HG02852 (cell line): ENCODE measurements at regions not wholly inside any gene's neighbourhood (a gene's known extent, or its start where the extent isn't known, plus 50 kb on each side); places are given as distances from the start of the nearest gene placed in this dataset.
"Not testable (repeated sequence)": the region's sequence is repeated elsewhere in the genome, so short reads cannot be mapped to it uniquely, and the experiment has no call there.

Source experiments
- ATAC-seq: cut with Tn5 transposase; IDR thresholded peaks from one replicate; pipeline ENCODE4 v1.9.1; 2021; ENCODE audit warnings: mild to moderate bottlenecking, moderate library complexity; ENCODE audit not compliant: unreplicated experiment

DNA sequence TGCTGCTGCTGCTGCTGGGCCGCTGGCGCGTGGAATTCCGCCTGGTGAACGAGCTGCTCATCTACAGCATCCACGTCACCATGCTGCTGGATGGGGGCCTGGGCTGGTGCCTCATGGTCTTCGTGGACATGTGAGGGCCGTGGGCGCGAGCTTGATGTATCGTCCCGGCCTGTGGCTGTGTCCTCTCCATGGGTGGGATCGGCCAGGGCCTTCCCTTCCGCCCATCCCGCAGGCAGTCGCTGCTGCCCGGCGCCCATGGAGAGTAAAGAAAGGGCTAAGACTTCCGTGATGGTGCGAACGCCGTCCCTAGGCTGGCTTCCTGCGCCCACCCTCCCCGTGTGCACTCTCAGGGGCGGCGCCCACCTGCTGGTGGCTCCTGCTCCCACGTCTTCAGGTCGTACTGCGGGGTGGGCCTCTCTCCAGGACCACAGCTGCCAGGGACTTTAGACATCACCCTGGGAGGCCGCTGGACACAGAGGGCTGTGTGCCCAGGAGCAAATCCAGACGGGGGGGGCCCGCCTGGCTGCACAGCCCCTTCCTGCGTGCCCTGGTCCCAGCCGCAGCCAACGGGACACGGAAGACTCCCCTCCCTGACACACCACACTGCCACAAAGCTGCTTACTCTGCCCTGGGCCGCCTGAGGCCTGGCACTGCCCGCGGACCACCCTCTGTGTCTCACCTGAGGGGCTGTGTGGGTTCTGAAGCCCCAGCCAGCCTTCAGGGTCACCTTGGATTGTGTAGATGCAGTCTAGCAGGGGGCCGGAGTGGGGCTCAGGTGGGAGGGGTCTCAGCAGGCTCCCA, 167.5 kb downstream of the SEPTIN7 start:
- no peak for ATAC-seq

DNA sequence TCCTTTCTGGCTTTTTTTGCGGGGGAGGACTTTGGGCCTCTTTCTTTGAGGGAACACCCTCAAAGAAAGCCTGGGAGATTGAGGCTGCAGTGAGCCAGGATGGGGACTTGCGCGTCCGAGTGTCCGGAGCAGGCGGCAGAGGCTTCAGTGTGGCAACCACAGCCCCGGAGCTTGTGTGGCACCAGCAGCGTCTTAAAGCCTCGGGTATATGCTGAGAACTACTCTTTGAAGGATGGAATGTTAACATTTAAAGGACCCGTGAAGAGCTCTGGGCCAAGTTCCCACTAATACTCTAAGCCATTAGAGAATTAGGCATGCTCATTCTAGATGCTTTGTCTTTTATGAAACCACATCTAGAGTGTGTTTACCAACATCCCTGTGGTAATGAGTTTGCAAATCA, 168.2 kb downstream of the SEPTIN7 start:
- ATAC-seq = no peak

DNA sequence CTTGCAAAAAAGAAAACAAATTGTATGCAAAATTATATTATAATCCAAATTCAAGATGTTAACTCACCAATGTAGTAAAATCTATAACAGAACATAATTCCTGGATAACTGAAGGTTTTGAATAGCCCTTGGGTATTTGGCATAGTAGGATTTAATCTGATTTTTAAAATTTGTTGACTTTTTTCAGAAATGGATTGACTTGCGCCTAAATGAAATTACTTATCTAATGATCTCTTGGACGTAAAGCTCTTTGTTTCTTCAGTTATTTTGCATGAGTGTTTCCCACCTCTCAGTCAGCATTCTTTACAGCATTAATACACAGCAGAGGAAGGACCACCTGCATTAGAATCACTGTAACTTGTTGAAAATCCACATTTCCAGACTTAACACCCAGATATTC, 169.6 kb downstream of the SEPTIN7 start:
- ATAC-seq = no peak

DNA sequence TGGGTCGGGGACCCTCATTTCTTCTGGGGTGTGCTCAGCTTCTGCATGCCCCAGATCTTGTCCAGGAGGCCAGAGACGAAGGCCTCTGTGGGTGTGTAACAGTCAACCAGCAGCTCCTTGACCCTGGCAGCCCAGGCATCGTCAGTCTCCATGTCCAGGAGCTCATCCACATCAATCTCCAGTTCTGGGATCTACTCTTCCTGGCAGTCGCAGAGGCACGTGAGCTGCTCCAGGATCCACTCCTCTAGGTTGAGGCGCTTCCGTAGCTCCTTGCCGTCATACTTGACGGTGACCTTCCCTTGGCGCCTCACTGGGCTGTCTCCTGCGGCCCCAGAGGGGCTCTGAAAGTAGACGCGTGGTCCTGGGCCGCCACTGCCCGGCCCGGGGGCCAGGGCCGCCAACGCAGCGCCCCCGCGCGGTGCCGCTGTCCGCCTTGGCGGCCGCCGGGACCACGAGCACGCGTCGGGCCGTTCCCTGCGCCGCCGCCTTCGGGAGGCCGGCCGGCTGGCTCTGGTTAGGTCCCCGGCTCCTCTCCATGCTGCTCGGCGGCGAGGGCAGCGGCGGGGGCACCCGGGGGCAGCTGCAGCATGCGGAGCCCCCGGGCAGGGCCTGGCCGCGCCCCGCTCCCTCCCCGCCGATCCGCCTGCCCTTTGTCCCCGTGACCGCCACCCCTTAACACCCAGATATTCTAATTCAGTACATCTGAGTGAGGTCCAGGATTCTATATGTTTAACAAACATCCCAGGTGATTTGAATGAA, 170.5 kb downstream of the SEPTIN7 start:
- ATAC-seq = no peak

DNA sequence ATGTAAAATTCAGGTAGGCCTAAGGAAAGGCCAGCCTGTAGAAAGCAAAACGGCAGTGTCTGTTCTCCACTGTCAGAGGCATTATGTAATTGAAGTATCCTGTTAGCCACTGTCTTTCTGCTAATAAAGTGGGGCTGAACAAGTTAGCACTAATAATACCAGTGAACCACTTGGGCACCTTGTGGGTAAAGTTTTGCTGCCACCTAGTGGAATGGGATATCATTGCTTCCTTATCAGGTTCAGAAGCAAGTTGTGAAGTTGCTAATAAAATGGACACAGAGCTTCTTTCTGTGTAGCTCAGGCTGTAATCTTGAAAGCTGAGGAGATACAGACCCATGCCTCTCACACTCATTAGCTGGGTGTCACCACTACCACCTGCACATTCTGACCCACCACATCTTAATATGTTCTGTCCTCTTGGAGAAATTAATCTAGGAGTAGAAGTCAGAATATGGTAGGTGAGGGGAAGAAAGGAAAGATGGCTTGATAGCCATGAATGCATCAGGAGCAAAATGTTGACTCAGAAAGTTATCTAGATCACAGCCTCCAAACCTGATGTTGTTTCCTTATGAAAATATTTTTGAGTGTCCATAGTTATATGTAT, 175.1 kb downstream of the SEPTIN7 start:
- ATAC-seq = peak; percentile 55

DNA sequence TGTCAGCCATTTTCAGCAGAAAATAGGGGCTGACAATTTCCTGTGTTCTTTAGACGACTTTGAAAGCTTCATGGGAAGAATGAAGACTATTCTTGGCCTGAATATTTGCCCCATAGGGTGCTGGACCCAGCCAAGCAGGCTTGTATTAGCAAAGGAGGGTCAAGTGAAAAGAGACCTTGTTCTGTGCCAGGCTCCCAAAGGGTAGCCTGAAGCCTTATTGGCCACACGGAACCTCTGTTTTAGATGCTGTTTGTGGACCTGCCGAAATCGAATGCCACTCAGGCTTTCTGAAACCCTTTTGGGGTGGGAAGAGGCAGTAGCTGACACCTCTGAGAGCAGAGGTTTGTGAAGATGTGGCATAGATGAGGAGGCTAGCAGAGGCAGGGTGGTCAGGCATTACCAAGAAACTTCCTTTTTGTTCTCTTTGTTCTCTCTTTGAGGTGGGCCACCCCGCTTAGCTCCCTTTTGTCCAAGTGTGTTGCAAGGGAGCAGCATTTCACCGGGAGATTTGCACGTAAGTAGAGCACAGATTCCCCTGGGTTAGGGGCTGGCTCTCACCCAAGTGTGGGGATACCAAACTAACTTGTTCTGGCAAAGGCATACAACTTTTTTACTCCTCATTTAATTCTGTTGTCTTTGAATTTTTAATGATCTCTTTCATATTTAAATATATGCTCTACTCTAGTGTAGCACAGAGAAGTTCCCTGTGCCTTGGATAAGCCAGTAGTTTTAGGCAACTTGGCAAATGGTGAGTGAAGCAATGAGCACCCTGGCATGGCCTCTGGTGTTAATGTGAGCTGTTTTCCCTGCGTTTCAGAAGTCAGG, 174.0 kb upstream of the EEPD1 start:
- ATAC-seq = not testable (repeated sequence)

DNA sequence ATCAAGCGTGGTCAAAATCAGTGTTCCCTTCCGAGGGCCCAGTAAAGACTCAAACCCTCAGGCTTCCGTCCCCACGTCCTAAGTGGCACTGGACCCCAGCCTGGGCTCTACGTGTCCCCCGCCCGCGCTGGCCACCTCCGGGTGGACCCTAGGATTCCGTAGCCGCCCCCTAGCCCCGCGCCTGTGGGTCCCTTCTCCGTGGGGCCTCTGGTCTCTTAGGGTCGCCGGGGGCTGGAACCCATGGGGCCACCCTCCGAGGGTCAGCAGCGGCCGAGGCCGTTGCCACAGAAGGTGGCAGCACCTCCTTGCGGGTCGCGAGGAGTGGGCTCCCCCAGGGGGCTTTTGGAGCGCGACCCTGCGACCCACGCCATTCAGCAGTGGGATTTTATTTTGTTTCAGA, 170.5 kb upstream of the EEPD1 start:
- no peak for ATAC-seq

DNA sequence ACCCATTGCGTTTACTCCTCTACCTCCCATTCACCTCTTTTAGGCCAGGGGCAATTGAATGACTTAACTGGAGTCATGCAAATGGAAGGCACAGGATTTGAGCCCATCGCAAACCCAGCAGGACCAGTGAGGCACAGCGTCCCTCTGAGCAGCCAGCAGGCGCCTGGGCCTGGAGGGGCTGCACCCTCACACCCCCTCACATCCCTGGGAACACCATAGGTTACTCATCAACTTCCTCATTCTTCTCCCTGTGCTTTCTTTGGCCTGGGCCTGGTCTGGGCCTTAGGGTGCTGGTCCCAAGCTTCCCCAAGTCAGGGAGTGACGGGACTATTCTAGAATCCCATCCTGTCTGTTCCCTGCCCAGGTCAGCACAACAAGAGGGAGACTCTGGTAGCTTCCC, 169.4 kb upstream of the EEPD1 start:
- no peak for ATAC-seq

DNA sequence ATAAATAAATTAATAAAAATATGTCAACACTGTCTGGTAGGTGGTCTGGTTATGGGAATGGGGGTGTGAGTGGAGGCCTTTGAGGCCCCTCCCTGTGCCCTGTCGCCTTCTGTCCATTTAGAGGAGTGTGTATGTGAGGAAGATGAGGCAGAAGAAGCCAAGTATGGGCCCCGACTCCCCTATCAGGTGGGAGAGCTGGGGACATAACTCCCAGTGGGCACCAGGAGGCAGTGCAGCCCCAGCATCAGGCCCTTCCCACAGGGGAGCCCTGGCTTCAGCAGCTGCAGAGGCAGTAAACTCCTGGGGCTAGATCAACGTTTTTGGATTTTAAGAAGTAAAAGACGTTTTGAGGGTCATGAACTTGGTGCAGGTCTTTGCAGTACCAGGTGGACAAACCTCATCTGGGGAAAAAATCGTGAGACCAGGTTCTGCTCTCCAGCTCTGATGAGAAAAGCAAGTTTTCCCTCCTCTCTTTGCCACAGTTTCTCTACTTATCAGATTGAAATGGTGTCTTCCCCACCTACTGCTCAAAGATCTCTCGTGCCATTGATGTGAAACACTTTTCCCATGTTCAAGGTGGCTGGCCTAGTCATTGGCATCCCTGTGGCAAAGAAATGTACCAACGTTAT, 167.8 kb upstream of the EEPD1 start:
- peak; percentile 88 for ATAC-seq

DNA sequence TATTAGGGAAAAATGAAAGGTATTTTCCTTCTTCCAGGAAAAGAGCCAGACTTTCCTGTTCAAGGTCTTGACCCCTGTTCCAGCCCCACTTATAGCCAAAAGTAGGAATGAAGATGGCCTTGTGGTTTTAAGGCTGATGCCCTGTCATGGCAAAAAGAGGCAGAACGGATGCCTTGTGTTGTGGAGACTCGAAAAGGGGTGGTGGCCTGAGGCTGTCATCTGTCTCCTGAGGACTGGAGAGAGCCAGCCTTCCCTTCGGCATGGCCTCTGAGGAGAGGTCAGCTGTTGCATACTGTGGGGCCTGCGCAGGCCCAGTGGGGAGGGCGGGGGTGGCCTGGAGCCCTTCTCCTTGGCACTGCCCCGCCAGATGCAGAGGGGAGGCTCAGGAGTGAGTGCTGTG, 166.0 kb upstream of the EEPD1 start:
- no peak for ATAC-seq

DNA sequence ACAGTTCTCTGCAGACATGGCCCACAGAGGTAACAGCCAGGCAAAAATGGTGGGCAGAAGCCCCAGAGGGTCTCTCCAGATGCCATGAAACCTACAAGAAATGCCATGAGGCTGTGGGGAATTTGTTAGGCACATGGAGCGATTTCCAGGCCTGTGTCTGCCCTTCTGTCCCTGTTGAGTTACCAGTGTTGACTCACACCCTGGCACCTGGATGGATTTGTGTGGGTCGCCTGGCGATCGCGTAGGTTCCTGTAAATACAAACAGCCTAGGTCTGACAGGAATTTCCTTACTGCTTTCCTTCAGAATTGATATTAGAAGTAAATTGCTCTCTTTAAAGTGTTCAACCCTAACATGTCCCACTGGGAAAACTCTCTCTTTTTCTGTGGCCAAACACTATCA, 164.9 kb upstream of the EEPD1 start:
- ATAC-seq = no peak

DNA sequence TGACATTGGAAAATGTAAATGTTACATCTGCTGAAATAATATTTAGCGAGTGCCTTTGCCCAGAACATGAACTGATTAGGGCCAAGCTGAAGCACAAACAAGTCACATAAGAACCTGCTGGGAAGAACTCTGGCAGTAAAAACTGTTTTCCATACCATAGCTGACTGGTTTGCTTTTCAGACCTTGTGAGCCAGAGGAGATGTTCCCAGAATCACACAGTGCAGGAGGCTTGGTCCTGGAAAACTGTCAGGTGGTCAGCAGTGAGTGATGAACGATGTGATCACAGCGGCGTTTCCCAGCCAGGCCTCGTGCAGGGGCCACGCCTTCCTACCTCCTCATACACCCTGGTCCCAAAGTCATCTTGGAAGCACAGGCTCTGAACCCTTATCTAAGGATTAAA, 164.2 kb upstream of the EEPD1 start:
- no peak for ATAC-seq

DNA sequence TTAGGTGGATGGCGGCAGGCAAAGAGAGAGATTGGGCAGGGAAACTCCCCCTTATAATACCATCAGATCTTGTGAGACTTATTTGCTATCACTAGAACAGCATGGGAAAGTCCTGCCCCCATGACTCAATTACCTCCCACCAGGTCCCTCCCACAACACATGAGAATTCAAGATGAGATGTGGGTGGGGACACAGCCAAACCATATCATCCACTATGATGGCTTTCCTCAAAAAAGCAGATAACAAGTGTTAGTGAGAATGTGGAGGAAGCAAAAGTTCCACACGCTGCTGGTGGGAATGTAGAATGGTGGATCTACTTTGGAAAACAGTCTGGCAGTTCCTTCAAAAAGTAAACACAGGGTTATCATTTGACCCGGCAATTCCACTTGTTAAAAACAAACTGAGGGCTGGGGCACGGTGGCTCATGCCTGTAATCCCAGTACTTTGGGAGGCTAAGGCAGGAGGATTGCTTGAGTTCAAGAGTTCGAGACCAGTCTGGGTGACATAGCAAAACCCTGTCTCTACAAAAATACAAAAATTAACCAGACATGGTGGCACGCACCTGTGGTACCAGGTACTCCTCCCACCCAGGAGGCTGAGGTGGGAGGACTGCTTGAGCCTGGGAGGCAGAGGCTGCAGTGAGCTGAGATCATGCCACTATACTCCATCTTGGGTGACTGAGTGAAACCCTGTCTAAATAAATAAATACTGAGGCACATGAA, 161.4 kb upstream of the EEPD1 start:
- no peak for ATAC-seq

DNA sequence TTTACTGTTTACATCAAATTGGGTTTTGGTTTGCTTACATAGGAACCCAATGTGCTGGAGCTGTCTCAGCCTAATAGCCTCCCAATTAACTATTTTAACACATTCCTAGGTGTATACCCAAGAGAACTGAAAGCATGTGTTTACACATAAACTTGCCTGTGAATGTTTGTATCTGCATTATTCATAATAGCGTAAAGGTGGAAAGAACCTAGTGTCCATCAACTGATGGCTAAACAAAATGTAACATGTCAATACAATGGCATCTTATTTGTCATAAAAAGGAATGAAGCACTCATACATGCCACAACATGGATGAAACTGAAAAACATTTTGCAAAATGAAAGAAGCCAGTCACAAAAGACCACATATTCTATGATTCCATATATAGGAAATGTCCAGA, 160.6 kb upstream of the EEPD1 start:
- ATAC-seq = no peak

DNA sequence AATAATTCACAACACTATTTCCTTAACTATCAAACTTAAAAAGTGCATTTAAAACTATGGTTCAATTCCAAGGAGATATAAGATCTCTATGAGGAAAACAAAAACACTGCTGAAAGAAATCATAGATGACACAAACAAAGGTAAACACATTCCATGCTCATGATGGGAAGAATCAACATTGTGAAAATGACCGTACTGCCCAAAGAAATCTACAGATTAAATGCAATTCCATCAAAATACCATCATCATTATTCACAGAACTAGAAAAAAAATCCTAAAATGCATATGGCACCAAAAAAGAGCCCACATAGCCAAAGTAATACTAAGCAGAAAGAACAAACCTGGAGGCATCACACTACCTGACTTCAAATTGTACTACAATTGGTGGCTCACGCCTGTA, 159.9 kb upstream of the EEPD1 start:
- no peak for ATAC-seq

DNA sequence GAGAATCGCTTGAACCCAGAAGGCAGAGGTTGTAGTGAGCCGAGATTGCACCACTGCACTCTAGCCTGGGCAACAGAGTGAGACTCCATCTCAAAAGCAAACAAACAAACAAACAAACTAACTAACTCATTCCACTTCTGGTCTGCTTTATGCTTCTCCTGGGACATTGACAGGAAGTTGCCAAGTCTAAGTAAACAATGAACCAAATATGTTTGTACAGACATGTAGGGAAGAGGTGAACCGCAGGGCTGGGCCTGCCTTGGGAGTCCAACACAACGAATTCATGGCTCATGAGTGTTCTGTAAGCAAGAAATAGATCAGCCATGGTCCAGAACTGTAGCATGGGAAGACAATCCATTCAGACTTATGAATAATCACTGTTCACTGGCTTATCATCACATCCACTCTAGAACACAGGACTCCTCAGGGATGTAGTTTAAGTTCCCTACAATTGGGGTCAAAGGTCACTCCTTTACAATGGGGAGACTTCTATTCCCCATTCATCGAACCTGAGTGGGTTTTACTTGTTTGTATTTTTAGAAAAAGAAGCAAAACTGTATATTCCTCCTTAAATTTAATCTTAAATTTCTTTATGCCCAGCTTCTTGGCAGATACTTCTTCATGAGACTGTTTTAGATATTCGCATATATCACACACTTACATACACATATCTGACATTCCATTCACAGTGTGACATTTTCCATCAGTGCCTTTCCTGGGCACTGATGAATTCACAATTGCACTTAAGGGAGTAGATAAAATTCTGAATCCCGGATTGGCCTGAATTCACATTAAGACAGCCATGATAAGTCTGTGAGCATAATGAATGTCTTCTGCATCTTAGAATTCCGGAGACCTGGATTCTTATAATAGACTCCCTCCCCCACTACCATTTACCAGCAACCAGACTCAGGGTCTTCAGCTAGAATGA, 159.1 kb upstream of the EEPD1 start:
- ATAC-seq = no peak

DNA sequence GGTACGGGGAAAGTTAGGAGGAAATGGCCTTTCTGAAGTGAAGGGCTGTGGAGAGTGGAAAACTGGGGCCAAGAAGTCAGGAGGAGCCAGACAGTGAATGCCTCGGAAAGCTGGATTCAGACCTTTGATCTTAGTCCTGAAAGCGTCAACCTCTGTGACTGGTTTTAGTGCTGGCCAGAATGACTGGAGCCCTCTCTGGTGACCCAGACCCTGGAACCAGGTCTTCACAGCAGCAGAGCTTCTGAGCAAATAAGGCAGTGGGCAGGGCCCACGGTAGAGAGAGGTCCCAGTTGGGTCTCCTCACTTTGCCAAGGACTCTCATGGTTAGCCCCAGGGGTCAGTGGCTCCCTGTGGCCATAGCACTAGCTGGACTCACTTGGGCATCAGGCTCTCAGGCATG, 157.7 kb upstream of the EEPD1 start:
- ATAC-seq = no peak

DNA sequence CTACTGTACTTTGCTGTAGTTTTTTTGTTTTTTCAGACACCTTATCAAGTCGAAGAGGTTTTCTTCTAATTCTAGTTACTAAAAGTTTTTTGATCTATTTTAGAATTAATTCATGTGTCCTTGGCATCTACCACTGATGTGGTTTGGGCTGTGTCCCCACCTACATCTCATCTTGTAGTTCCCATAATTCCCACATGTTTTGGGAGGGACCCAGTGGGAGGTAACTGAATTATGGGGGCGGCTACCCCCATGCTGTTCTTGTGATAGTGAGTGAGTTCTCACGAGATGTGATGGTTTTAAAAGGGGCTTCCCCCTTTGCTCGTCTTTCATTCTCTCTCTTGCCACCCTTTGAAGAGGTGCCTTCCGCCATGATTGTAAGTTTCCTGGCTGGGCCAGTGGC, 154.6 kb upstream of the EEPD1 start:
- no peak for ATAC-seq

DNA sequence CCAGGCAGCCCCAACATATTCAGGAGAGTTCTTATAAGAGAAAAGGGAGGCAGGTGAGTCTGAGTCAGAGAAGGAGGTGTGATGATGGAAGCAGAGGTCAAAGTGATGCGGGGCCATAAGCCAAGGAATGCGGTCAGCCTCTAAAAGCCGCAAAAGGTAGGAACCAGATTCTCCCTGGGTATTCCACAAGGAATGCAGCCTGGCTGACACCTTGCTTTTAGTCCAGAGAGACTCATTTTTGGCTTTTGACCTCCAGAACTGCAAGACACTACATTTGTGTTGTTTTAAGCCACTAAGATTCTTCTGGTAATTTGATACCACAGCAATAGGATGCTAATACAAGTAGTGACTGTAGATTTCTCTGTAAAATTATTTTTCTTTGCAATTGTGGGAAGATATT, 151.5 kb upstream of the EEPD1 start:
- no peak for ATAC-seq
